ENCODE measurements at regions not wholly inside any gene's neighbourhood (a gene's known extent, or its start where the extent isn't known, plus 50 kb on each side); places are given as distances from the start of the nearest gene placed in this dataset.

- Histone ChIP-seq H3K36me3 (ENCODE audit: control insufficient read depth, insufficient read depth, low read length) (no peaks in the 10 kb centered on the region), H3K4me1 (ENCODE audit: control insufficient read depth, insufficient read depth, low read length) (peaks cover 5% of the 10 kb centered on the region), H3K27ac (ENCODE audit: low read length) (no peak overlapping the region), H3K27me3 (ENCODE audit: control insufficient read depth, insufficient read depth, low read length) (no peaks in the 10 kb centered on the region), H3K4me3 (ENCODE audit: low read depth in 2 of 2, low read length in 2 of 2) (no peak overlapping the region), H3K9me3 (ENCODE audit: control insufficient read depth, insufficient read depth, low read depth, low read length) (no peaks in the 10 kb centered on the region)
- no TSS peak for BruUV-seq (replicated peaks)
- DNase-seq (ENCODE audit: low read depth, low spot score) (no peak), ATAC-seq (peak; percentile 70)
- CTCF ChIA-PET: interaction anchor here (0.6 kb wide), 1 partner anchor 355 kb away, joined by 7 read pairs; no protein-coding TSS in a partner anchor
- POLR2A ChIA-PET: no interaction called here
- intact Hi-C loops (cut with micrococcal nuclease; ENCODE audit: unreplicated experiment): no loop called here
- TF ChIP-seq POLR2AphosphoS5 (IDR thresholded peaks at IDR 0.05; ENCODE audit: low read depth, low read length): no peak
- no peak for TF ChIP-seq CTCF (IDR thresholded peaks at IDR 0.05)
- no peak for TF ChIP-seq SIN3A (IDR thresholded peaks at IDR 0.05; ENCODE audit: borderline replicate concordance, insufficient read depth, low read depth, low read length)
- TF ChIP-seq REST (IDR thresholded peaks at IDR 0.05; ENCODE audit: insufficient read depth in 1 of 2, low read depth in 2 of 2, low read length in 1 of 2): no peak
- no peak for TF ChIP-seq TCF7L2 (IDR thresholded peaks at IDR 0.05; ENCODE audit: low read depth, low read length)
- in situ Hi-C loops (cut with HindIII; ENCODE audit: low pct_unique_long_range_greater_than_20kb, low sequenced_read_pairs): no loop called here
These were observed 90.2 kb upstream of the KLF13 start for GRCh38 chr15:31236184-31237042.

- intact Hi-C loops (cut with micrococcal nuclease; ENCODE audit: unreplicated experiment): no loop called here
- Histone ChIP-seq H3K9me3 (ENCODE audit: control insufficient read depth, insufficient read depth, low read depth, low read length) (no peaks in the 10 kb centered on the region), H3K27ac (ENCODE audit: low read length) (no peak overlapping the region), H3K4me3 (ENCODE audit: low read depth in 2 of 2, low read length in 2 of 2) (no peak overlapping the region), H3K36me3 (ENCODE audit: control insufficient read depth, insufficient read depth, low read length) (no peaks in the 10 kb centered on the region), H3K4me1 (ENCODE audit: control insufficient read depth, insufficient read depth, low read length) (peaks cover 5% of the 10 kb centered on the region), H3K27me3 (ENCODE audit: control insufficient read depth, insufficient read depth, low read length) (no peaks in the 10 kb centered on the region)
- CTCF ChIA-PET: no interaction called here
- DNase-seq (ENCODE audit: low read depth, low spot score): no peak
- in situ Hi-C loops (cut with HindIII; ENCODE audit: low pct_unique_long_range_greater_than_20kb, low sequenced_read_pairs): no loop called here
- 0 out of 2 replicates have a peak, but pooled peaks have one; percentile 26 for ATAC-seq
- no TSS peak for BruUV-seq (replicated peaks)
- no peak for TF ChIP-seq TCF7L2 (IDR thresholded peaks at IDR 0.05; ENCODE audit: low read depth, low read length)
- no peak for TF ChIP-seq POLR2AphosphoS5 (IDR thresholded peaks at IDR 0.05; ENCODE audit: low read depth, low read length)
- TF ChIP-seq CTCF (IDR thresholded peaks at IDR 0.05): no peak
- TF ChIP-seq SIN3A (IDR thresholded peaks at IDR 0.05; ENCODE audit: borderline replicate concordance, insufficient read depth, low read depth, low read length): no peak
- no peak for TF ChIP-seq REST (IDR thresholded peaks at IDR 0.05; ENCODE audit: insufficient read depth in 1 of 2, low read depth in 2 of 2, low read length in 1 of 2)
- POLR2A ChIA-PET: no interaction called here
These were observed 89.7 kb upstream of the KLF13 start for GRCh38 chr15:31237043-31237324.

Data from Panc1 (cell line).